ENCODE measurements at regions not wholly inside any gene's neighbourhood (a gene's known extent, or its start where the extent isn't known, plus 50 kb on each side); places are given as distances from the start of the nearest gene placed in this dataset.

GRCh38 chr4:124529131-124529530 lies 183.4 kb downstream of the ANKRD50 start:
- TF ChIP-seq, protein P1, sequence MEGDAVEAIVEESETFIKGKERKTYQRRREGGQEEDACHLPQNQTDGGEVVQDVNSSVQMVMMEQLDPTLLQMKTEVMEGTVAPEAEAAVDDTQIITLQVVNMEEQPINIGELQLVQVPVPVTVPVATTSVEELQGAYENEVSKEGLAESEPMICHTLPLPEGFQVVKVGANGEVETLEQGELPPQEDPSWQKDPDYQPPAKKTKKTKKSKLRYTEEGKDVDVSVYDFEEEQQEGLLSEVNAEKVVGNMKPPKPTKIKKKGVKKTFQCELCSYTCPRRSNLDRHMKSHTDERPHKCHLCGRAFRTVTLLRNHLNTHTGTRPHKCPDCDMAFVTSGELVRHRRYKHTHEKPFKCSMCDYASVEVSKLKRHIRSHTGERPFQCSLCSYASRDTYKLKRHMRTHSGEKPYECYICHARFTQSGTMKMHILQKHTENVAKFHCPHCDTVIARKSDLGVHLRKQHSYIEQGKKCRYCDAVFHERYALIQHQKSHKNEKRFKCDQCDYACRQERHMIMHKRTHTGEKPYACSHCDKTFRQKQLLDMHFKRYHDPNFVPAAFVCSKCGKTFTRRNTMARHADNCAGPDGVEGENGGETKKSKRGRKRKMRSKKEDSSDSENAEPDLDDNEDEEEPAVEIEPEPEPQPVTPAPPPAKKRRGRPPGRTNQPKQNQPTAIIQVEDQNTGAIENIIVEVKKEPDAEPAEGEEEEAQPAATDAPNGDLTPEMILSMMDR (IDR thresholded peaks at IDR 0.05): no peak
- TF ChIP-seq POLR2A (IDR thresholded peaks at IDR 0.05): no peak
